Right lobe of liver (tissue), 4 donors: ENCODE measurements at regions not wholly inside any gene's neighbourhood (a gene's known extent, or its start where the extent isn't known, plus 50 kb on each side); places are given as distances from the start of the nearest gene placed in this dataset.

ENCODE experiments used
- POLR2A ChIP-seq: fragments of 450-650 bp; IDR thresholded peaks from one replicate; pipeline ENCODE4 v1.6.1; 2017; ENCODE audit warnings: antibody characterized with exemption, mild to moderate bottlenecking
- TF ChIP-seq, protein P1 (sequence below), 4 donors: fragments of 200-600 bp in 3 of 4; fragments of 450-650 bp in 1 of 4; IDR thresholded peaks; one replicate each; pipeline versions ENCODE4 v1.5.1 to v1.8.0; 2016 to 2022; ENCODE audit warnings: antibody characterized with exemption in 4 of 4, mild to moderate bottlenecking in 2 of 4
- donor health status: DM: no; HTN: no; CAD: no.
- donor health status: DM: no; HTN: no; CAD: no.
- donor health status: DM: no; HTN: yes; CAD: no.

DNA sequence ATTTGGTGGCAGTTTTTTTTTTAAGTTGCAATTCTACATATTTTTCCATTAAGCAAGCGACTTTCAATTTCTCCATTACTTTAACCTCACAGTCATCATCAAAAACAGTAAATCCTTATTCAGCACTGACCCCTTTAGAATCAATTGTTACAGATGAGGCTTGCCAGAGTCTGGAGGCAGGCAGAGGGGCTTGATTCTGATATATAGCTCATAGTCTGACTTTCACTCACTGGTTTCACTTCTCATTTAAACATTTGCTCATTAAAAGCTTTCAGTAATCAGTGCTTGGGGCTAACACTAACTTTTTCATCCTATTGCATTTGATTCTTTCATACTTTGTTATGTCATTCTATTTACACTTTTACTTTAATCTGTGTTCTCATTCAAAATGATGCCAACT, 88.4 kb downstream of the PYDC2 start:
- TF ChIP-seq, protein P1, sequence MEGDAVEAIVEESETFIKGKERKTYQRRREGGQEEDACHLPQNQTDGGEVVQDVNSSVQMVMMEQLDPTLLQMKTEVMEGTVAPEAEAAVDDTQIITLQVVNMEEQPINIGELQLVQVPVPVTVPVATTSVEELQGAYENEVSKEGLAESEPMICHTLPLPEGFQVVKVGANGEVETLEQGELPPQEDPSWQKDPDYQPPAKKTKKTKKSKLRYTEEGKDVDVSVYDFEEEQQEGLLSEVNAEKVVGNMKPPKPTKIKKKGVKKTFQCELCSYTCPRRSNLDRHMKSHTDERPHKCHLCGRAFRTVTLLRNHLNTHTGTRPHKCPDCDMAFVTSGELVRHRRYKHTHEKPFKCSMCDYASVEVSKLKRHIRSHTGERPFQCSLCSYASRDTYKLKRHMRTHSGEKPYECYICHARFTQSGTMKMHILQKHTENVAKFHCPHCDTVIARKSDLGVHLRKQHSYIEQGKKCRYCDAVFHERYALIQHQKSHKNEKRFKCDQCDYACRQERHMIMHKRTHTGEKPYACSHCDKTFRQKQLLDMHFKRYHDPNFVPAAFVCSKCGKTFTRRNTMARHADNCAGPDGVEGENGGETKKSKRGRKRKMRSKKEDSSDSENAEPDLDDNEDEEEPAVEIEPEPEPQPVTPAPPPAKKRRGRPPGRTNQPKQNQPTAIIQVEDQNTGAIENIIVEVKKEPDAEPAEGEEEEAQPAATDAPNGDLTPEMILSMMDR (IDR thresholded peaks at IDR 0.05): no peak
- no peak for TF ChIP-seq POLR2A
